ENCODE measurements at regions not wholly inside any gene's neighbourhood (a gene's known extent, or its start where the extent isn't known, plus 50 kb on each side); places are given as distances from the start of the nearest gene placed in this dataset.

DNA sequence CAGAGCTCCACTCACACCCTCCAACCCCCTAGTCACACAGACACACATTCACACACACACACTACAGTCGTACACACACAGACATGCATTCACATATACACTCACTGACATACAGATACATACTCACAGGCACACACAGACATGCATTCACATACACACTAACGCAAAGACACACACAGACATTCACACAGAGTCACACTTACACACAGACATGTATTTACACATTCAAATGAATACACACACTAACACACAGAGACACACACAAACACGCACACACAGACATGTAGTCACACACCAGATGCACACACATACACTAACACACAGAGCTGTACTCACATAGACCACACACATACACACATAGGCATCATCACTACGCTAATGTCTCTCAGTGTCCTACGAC, 58.0 kb upstream of the MYL10 start:
- TF ChIP-seq RORB (CRISPR knock-in tag; IDR thresholded peaks at IDR 0.05), result no peak
- TF ChIP-seq SMAD3 (CRISPR knock-in tag; IDR thresholded peaks at IDR 0.05; ENCODE audit: borderline replicate concordance), result no peak
- TF ChIP-seq OVOL2 (CRISPR knock-in tag; IDR thresholded peaks at IDR 0.05; ENCODE audit: borderline replicate concordance), result no peak
- TF ChIP-seq SP1 (CRISPR knock-in tag; conservative IDR thresholded peaks at IDR 0.05), result no peak
- no peak for TF ChIP-seq NR2C2 (CRISPR knock-in tag; IDR thresholded peaks at IDR 0.05)
- no peak for TF ChIP-seq NFATC4 (CRISPR knock-in tag; IDR thresholded peaks at IDR 0.05)
- no peak for TF ChIP-seq GRHL2 (CRISPR knock-in tag; IDR thresholded peaks at IDR 0.05; ENCODE audit: insufficient replicate concordance, severe bottlenecking)
- TF ChIP-seq, protein P1, sequence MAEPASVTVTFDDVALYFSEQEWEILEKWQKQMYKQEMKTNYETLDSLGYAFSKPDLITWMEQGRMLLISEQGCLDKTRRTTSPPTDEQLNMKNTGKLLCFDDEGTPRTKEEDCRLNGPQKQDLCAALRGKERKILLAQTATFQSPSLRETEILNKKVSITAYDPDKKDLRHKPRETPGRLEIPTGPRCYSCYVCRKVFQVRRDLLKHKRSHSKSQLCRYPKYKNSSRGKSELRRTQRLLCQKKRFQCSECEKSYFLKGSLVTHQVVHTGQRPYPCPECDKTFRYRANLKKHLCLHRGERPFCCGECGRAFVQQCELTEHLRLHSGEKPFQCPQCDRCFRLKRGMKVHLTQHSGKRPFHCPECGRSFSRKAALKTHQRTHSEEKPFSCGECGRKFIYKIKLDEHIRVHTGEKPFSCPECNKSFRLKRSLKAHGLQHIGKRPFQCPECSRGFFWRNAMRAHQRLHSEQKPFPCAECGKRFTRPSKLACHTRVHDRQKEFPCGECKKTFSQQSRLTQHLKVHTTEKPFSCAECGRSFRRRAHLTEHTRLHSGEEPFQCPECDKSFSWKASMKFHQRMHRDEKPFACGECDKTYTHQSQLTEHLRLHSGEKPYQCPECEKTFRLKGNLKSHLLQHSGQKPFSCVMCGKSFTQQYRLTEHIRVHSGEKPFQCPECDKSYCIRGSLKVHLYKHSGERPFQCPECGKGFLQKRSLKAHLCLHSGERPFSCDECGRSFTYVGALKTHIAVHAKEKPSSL (CRISPR knock-in tag; conservative IDR thresholded peaks at IDR 0.05), result no peak
- TF ChIP-seq, protein P2, sequence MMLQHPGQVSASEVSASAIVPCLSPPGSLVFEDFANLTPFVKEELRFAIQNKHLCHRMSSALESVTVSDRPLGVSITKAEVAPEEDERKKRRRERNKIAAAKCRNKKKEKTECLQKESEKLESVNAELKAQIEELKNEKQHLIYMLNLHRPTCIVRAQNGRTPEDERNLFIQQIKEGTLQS (CRISPR knock-in tag; conservative IDR thresholded peaks at IDR 0.05), result no peak
- TF ChIP-seq ETV6 (CRISPR knock-in tag; IDR thresholded peaks at IDR 0.05), result no peak
- TF ChIP-seq, protein P3, sequence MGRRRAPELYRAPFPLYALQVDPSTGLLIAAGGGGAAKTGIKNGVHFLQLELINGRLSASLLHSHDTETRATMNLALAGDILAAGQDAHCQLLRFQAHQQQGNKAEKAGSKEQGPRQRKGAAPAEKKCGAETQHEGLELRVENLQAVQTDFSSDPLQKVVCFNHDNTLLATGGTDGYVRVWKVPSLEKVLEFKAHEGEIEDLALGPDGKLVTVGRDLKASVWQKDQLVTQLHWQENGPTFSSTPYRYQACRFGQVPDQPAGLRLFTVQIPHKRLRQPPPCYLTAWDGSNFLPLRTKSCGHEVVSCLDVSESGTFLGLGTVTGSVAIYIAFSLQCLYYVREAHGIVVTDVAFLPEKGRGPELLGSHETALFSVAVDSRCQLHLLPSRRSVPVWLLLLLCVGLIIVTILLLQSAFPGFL (CRISPR knock-in tag; IDR thresholded peaks at IDR 0.05; ENCODE audit: borderline replicate concordance), result no peak
- TF ChIP-seq, protein P4, sequence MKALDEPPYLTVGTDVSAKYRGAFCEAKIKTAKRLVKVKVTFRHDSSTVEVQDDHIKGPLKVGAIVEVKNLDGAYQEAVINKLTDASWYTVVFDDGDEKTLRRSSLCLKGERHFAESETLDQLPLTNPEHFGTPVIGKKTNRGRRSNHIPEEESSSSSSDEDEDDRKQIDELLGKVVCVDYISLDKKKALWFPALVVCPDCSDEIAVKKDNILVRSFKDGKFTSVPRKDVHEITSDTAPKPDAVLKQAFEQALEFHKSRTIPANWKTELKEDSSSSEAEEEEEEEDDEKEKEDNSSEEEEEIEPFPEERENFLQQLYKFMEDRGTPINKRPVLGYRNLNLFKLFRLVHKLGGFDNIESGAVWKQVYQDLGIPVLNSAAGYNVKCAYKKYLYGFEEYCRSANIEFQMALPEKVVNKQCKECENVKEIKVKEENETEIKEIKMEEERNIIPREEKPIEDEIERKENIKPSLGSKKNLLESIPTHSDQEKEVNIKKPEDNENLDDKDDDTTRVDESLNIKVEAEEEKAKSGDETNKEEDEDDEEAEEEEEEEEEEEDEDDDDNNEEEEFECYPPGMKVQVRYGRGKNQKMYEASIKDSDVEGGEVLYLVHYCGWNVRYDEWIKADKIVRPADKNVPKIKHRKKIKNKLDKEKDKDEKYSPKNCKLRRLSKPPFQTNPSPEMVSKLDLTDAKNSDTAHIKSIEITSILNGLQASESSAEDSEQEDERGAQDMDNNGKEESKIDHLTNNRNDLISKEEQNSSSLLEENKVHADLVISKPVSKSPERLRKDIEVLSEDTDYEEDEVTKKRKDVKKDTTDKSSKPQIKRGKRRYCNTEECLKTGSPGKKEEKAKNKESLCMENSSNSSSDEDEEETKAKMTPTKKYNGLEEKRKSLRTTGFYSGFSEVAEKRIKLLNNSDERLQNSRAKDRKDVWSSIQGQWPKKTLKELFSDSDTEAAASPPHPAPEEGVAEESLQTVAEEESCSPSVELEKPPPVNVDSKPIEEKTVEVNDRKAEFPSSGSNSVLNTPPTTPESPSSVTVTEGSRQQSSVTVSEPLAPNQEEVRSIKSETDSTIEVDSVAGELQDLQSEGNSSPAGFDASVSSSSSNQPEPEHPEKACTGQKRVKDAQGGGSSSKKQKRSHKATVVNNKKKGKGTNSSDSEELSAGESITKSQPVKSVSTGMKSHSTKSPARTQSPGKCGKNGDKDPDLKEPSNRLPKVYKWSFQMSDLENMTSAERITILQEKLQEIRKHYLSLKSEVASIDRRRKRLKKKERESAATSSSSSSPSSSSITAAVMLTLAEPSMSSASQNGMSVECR (CRISPR knock-in tag; IDR thresholded peaks at IDR 0.05; ENCODE audit: borderline replicate concordance), result no peak
- TF ChIP-seq ZNF138 (CRISPR knock-in tag; conservative IDR thresholded peaks at IDR 0.05), result no peak
- TF ChIP-seq, protein P5, sequence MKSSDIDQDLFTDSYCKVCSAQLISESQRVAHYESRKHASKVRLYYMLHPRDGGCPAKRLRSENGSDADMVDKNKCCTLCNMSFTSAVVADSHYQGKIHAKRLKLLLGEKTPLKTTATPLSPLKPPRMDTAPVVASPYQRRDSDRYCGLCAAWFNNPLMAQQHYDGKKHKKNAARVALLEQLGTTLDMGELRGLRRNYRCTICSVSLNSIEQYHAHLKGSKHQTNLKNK (CRISPR knock-in tag; IDR thresholded peaks at IDR 0.05), result no peak
- TF ChIP-seq, protein P6, sequence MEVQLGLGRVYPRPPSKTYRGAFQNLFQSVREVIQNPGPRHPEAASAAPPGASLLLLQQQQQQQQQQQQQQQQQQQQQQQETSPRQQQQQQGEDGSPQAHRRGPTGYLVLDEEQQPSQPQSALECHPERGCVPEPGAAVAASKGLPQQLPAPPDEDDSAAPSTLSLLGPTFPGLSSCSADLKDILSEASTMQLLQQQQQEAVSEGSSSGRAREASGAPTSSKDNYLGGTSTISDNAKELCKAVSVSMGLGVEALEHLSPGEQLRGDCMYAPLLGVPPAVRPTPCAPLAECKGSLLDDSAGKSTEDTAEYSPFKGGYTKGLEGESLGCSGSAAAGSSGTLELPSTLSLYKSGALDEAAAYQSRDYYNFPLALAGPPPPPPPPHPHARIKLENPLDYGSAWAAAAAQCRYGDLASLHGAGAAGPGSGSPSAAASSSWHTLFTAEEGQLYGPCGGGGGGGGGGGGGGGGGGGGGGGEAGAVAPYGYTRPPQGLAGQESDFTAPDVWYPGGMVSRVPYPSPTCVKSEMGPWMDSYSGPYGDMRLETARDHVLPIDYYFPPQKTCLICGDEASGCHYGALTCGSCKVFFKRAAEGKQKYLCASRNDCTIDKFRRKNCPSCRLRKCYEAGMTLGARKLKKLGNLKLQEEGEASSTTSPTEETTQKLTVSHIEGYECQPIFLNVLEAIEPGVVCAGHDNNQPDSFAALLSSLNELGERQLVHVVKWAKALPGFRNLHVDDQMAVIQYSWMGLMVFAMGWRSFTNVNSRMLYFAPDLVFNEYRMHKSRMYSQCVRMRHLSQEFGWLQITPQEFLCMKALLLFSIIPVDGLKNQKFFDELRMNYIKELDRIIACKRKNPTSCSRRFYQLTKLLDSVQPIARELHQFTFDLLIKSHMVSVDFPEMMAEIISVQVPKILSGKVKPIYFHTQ (CRISPR knock-in tag; IDR thresholded peaks at IDR 0.05), result no peak
- no peak for TF ChIP-seq MXD4 (CRISPR knock-in tag; IDR thresholded peaks at IDR 0.05; ENCODE audit: borderline replicate concordance)
- no peaks in the 10 kb centered on the region for H3K36me3 Mint-ChIP-seq
- peaks cover 7% of the 10 kb centered on the region for H3K27me3 Mint-ChIP-seq (ENCODE audit: low read depth)
- ATAC-seq, result no peak
- CTCF ChIA-PET, result interaction anchor here (0.6 to 1.4 kb wide), 3 partner anchors 50 to 84 kb away, joined by 4 to 7 read pairs (median 6); no protein-coding TSS in a partner anchor
- H3K9me3 Mint-ChIP-seq, result no peaks in the 10 kb centered on the region
- no peak overlapping the region for H3K27ac Mint-ChIP-seq
- DNase-seq (ENCODE audit: low spot score), result no peak
- POLR2A ChIA-PET, result no interaction called here
- peaks cover 5% of the 10 kb centered on the region for H3K4me1 Mint-ChIP-seq
- no peak overlapping the region for H3K4me3 Mint-ChIP-seq
